A549 (cell line): ENCODE measurements at regions not wholly inside any gene's neighbourhood (a gene's known extent, or its start where the extent isn't known, plus 50 kb on each side); places are given as distances from the start of the nearest gene placed in this dataset.

Experiments
- ATAC-seq, 2 experiments: fragments of 200-7000 bp in 1 of 2; fragments of >200 bp in 1 of 2; cut with Nextera tagmentation in 1 of 2; cut with Tn5 transposase in 1 of 2; 3 replicates each; pipeline versions ENCODE4 v1.8.0 to v1.9.1; 2018 to 2020; ENCODE audit warnings: mild to moderate bottlenecking in 1 of 2, moderate library complexity in 1 of 2
- CTCF ChIA-PET: fragments of 300-600 bp; sonication (Branson Sonifier 250); formaldehyde crosslinking; extraction: SDS; loops from one replicate; lab custom pipeline; 2021; ENCODE audit warnings: antibody characterized with exemption, inconsistent platforms; lab: Yijun Ruan, JAX
- POLR2A ChIA-PET: fragments of 350-600 bp; formaldehyde crosslinking; extraction: SDS; loops from one replicate; lab custom pipeline; 2021; ENCODE audit warnings: antibody characterized with exemption, inconsistent platforms; lab: Yijun Ruan, JAX
- DNase-seq, 2 experiments: peaks; one replicate each; pipeline versions ENCODE4 v3.0.0 to v3.0.0-alpha.2; 2011 to 2016; ENCODE audit warnings: low read depth in 1 of 2, low spot score in 1 of 2
- FAIRE-seq: peaks from 2 replicates; lab custom pipeline; 2011; peaks lifted over from hg19 to GRCh38; lab: Jason Lieb, UNC
- H3K27ac ChIP-seq, 2 experiments: fragments of >200 bp; sonication (Bioruptor Twin); formaldehyde crosslinking; 3 replicates each; pipeline ENCODE4 v1.5.1; 2016 to 2017
- H3K4me1 ChIP-seq: fragments of >200 bp; sonication (Bioruptor Twin); formaldehyde crosslinking; 3 replicates; pipeline ENCODE4 v1.6.1; 2016
- H3K4me2 ChIP-seq: fragments of >200 bp; sonication (Bioruptor Twin); formaldehyde crosslinking; 3 replicates; pipeline ENCODE4 v1.6.1; 2016
- H3K4me3 ChIP-seq: fragments of >200 bp; sonication (Bioruptor Twin); formaldehyde crosslinking; 3 replicates; pipeline ENCODE4 v1.5.1; 2016
- H3K9me3 ChIP-seq: fragments of >200 bp; sonication (Bioruptor Twin); formaldehyde crosslinking; 3 replicates; pipeline ENCODE4 v1.6.1; 2016
- CBX8 ChIP-seq: fragments of 200-600 bp; sonication (generic); IDR thresholded peaks from 2 replicates; pipeline ENCODE4 v1.6.1; 2016
- CEBPB ChIP-seq, 2 experiments: fragments of >200 bp in 1 of 2; sonication (Bioruptor Twin) in 1 of 2; formaldehyde crosslinking in 1 of 2; IDR thresholded peaks; 2 replicates each; pipeline ENCODE4 v1.6.1; 2012 to 2016
- E2F6 ChIP-seq: IDR thresholded peaks from 2 replicates; pipeline ENCODE4 v1.6.1; 2012; ENCODE audit warnings: low read depth, borderline replicate concordance
- EHF ChIP-seq: fragments of 250-450 bp; sonication (Bioruptor Pico); IDR thresholded peaks from 2 replicates; pipeline ENCODE4 v1.5.0; 2020; ENCODE audit warnings: mild to moderate bottlenecking
- EHMT2 ChIP-seq: fragments of 200-600 bp; sonication (generic); IDR thresholded peaks from 2 replicates; pipeline ENCODE4 v1.6.1; 2016; ENCODE audit warnings: antibody characterized with exemption, low read depth, mild to moderate bottlenecking, moderate library complexity
- EP300 ChIP-seq, 2 experiments: fragments of >200 bp; sonication (Bioruptor Twin); formaldehyde crosslinking; IDR thresholded peaks; 2 replicates in 1 of 2; 3 replicates in 1 of 2; pipeline ENCODE4 v1.6.1; 2016 to 2017
- ESRRA ChIP-seq: fragments of 150-350 bp; IDR thresholded peaks from 2 replicates; pipeline ENCODE4 v1.6.1; 2014; ENCODE audit warnings: mild to moderate bottlenecking, low read length, borderline replicate concordance
- GATA3 ChIP-seq: IDR thresholded peaks from 2 replicates; pipeline ENCODE4 v1.6.1; 2012; ENCODE audit warnings: borderline replicate concordance
- HDAC2 ChIP-seq: fragments of 200-600 bp; sonication (generic); IDR thresholded peaks from 2 replicates; pipeline ENCODE4 v1.6.1; 2016
- HEYL ChIP-seq: fragments of 250-450 bp; sonication (Bioruptor Pico); IDR thresholded peaks from 2 replicates; pipeline ENCODE4 v1.8.0; 2021; ENCODE audit warnings: mild to moderate bottlenecking, moderate library complexity
- HOXA7 ChIP-seq: fragments of 250-450 bp; sonication (Bioruptor Pico); IDR thresholded peaks from 2 replicates; pipeline ENCODE4 v1.5.0; 2020; ENCODE audit warnings: mild to moderate bottlenecking, moderate library complexity
- HOXB13 ChIP-seq: fragments of 250-450 bp; sonication (Bioruptor Pico); IDR thresholded peaks from 2 replicates; pipeline ENCODE4 v1.5.0; 2020; ENCODE audit warnings: low read depth, mild to moderate bottlenecking, moderate library complexity
- JUN ChIP-seq, 2 experiments: fragments of >200 bp; sonication (Bioruptor Twin); formaldehyde crosslinking; IDR thresholded peaks; 2 replicates in 1 of 2; 3 replicates in 1 of 2; pipeline ENCODE4 v1.6.1; 2016 to 2017
- KDM1A ChIP-seq: fragments of 200-600 bp; sonication (generic); IDR thresholded peaks from 2 replicates; pipeline ENCODE4 v1.6.1; 2016; ENCODE audit warnings: low read depth, mild to moderate bottlenecking
- MAX ChIP-seq: IDR thresholded peaks from 2 replicates; pipeline ENCODE4 v1.6.1; 2012
- NFE2L2 ChIP-seq: fragments of 150-350 bp; conservative IDR thresholded peaks from 2 replicates; pipeline ENCODE4 v1.6.1; 2014; ENCODE audit warnings: low read length
- PBX3 ChIP-seq: IDR thresholded peaks from 2 replicates; pipeline ENCODE4 v1.6.1; 2012
- PHF8 ChIP-seq: fragments of 200-600 bp; sonication (generic); IDR thresholded peaks from 2 replicates; pipeline ENCODE4 v1.6.1; 2016; ENCODE audit warnings: low read depth, mild to moderate bottlenecking, antibody characterized with exemption, moderate library complexity, borderline replicate concordance
- POLR2AphosphoS2 ChIP-seq: conservative IDR thresholded peaks from 2 replicates; pipeline ENCODE4 v1.6.1; 2012; ENCODE audit warnings: low read length, improper control_type of control experiment, inconsistent platforms
- RARB ChIP-seq: fragments of 250-450 bp; sonication (Bioruptor Pico); IDR thresholded peaks from 2 replicates; pipeline ENCODE4 v1.8.0; 2021; ENCODE audit warnings: mild to moderate bottlenecking, moderate library complexity
- RCOR1 ChIP-seq: fragments of 150-350 bp; IDR thresholded peaks from 2 replicates; pipeline ENCODE4 v1.6.1; 2014; ENCODE audit warnings: antibody characterized with exemption, low read length, low read depth
- REST ChIP-seq: fragments of 200-600 bp; sonication (generic); IDR thresholded peaks from 2 replicates; pipeline ENCODE4 v1.6.1; 2016; ENCODE audit warnings: antibody characterized with exemption, mild to moderate bottlenecking, moderate library complexity
- RNF2 ChIP-seq: fragments of 200-600 bp; sonication (generic); IDR thresholded peaks from 2 replicates; pipeline ENCODE4 v1.6.1; 2016; ENCODE audit warnings: low read depth, mild to moderate bottlenecking, antibody characterized with exemption, moderate library complexity, borderline replicate concordance
- SMC3 ChIP-seq: fragments of >200 bp; sonication (Bioruptor Twin); formaldehyde crosslinking; IDR thresholded peaks from 3 replicates; pipeline ENCODE4 v1.6.1; 2018; ENCODE audit warnings: inconsistent platforms
- SREBF2 ChIP-seq: fragments of 450-650 bp; IDR thresholded peaks from 2 replicates; pipeline ENCODE4 v1.6.1; 2014; ENCODE audit warnings: mild to moderate bottlenecking, moderate library complexity
- TFCP2L1 ChIP-seq: fragments of 250-450 bp; sonication (Bioruptor Pico); IDR thresholded peaks from 2 replicates; pipeline ENCODE4 v1.5.0; 2021; ENCODE audit warnings: mild to moderate bottlenecking
- TP53 ChIP-seq: fragments of 250-450 bp; sonication (Bioruptor Pico); IDR thresholded peaks from 2 replicates; pipeline ENCODE4 v1.5.0; 2021; ENCODE audit warnings: mild to moderate bottlenecking, moderate library complexity
- USF2 ChIP-seq: fragments of 450-650 bp; IDR thresholded peaks from 2 replicates; pipeline ENCODE4 v1.6.1; 2014; ENCODE audit warnings: antibody characterized with exemption
- ZC3H11A ChIP-seq: fragments of 450-650 bp; IDR thresholded peaks from 2 replicates; pipeline ENCODE4 v1.6.1; 2014; ENCODE audit warnings: antibody characterized with exemption, mild to moderate bottlenecking
- ZNF302 ChIP-seq: fragments of 250-450 bp; sonication (Bioruptor Pico); IDR thresholded peaks from 2 replicates; pipeline ENCODE4 v1.9.0; 2021; ENCODE audit warnings: inconsistent platforms, mild to moderate bottlenecking, moderate library complexity
- WGBS: methylation state at CpG from one replicate; pipeline ENCODE4 v1.1.6; 2017; ENCODE audit errors: missing lambda C conversion rate; 5-methylcytosine and 5-hydroxymethylcytosine counted together

GRCh38 chr15:62927836-62928235 is 114.7 kb upstream of the TPM1 start:
- Histone ChIP-seq H3K4me2 (peak overlapping the region; percentile 68), H3K4me1 (peaks cover 36% of the 10 kb centered on the region), H3K9me3 (0 out of 3 replicates have a peak, but pooled peaks cover 7% of the 10 kb centered on the region), H3K4me3 (no peak overlapping the region), H3K27ac (peak overlapping the region; percentile 79 to 89)
- ChIA-PET CTCF (interaction anchor here (0.6 to 3.5 kb wide), 18 partner anchors 8 to 186 kb away, joined by 3 to 30 read pairs (median 4); no protein-coding TSS in a partner anchor), POLR2A (interaction anchor here (1.0 to 2.2 kb wide), 2 partner anchors 77 to 118 kb away, joined by 4 to 7 read pairs; no protein-coding TSS in a partner anchor)
- ATAC-seq: peak; percentile 4 to 7; a peak in 3 of 6 replicates
- TF ChIP-seq ZNF302 (no peak), ESRRA (no peak), TP53 (no peak), RNF2 (no peak), JUN (IDR thresholded peaks at IDR 0.05) (no peak), HDAC2 (no peak), USF2 (no peak), CEBPB (IDR thresholded peaks at IDR 0.05) (no peak), KDM1A (no peak), EHMT2 (no peak), GATA3 (no peak), HOXA7 (CRISPR knock-in tag) (no peak), HOXB13 (CRISPR knock-in tag) (no peak), RARB (no peak)
- FAIRE-seq: no peak
- WGBS: 82% methylated on average over 5 of the region's 5 CpGs
- DNase-seq: no peak

- ATAC-seq (peak; percentile 88 to 93), DNase-seq (peak; percentile 76 to 87), FAIRE-seq (peak; percentile 39)
- H3K4me1 ChIP-seq: peaks cover 42% of the 10 kb centered on the region
- H3K9me3 ChIP-seq: 0 out of 3 replicates have a peak, but pooled peaks cover 7% of the 10 kb centered on the region
- H3K4me3 ChIP-seq: no peak overlapping the region
- CTCF ChIA-PET: interaction anchor here (0.6 to 3.5 kb wide), 23 partner anchors 8 to 186 kb away, joined by 3 to 30 read pairs (median 4); partner anchors contain the start of gene TPM1
- peak overlapping the region; percentile 79 to 89 for H3K27ac ChIP-seq
- POLR2A ChIA-PET: interaction anchor here (0.7 to 2.2 kb wide), 7 partner anchors 12 to 119 kb away, joined by 4 to 11 read pairs (median 6); partner anchors contain the start of gene TPM1
- 16% methylated on average over 12 of the region's 12 CpGs for WGBS
- H3K4me2 ChIP-seq: peak overlapping the region; percentile 68
- TF ChIP-seq HEYL (CRISPR knock-in tag) (no peak), KDM1A (no peak), REST (no peak), CEBPB (IDR thresholded peaks at IDR 0.05) (peak in 1 of 2 experiments; percentile 70; a peak in 2 of 4 replicates), POLR2AphosphoS2 (no peak), EHF (no peak), EP300 (IDR thresholded peaks at IDR 0.05) (peak; percentile 66 to 68; a peak in 3 of 5 replicates), PHF8 (no peak), CBX8 (no peak), RCOR1 (no peak), TFCP2L1 (CRISPR knock-in tag) (no peak), ZC3H11A (no peak), ESRRA (no peak), SMC3 (peak; percentile 67), NFE2L2 (no peak), E2F6 (peak; percentile 36; the same call in 1 of the 2 replicates), PBX3 (peak; percentile 73; the same call in 1 of the 2 replicates), SREBF2 (no peak), MAX (peak; percentile 64), ZNF302 (no peak), EHMT2 (no peak)
These were observed 114.1 kb upstream of the TPM1 start for GRCh38 chr15:62928242-62928999.
